GM23338 (cell line): ENCODE measurements at regions not wholly inside any gene's neighbourhood (a gene's known extent, or its start where the extent isn't known, plus 50 kb on each side); places are given as distances from the start of the nearest gene placed in this dataset.

Experiments
- ATAC-seq: fragments of 200-7000 bp; cut with Tn5 transposase; 3 replicates; pipeline ENCODE4 v1.9.1; 2020
- DNase-seq: peaks from one replicate; pipeline ENCODE4 v3.0.0-alpha.2; 2015; ENCODE audit warnings: low spot score
- H2AFZ ChIP-seq: fragments of 200-600 bp; sonication (generic); 2 replicates; pipeline ENCODE4 v1.8.0; 2016; ENCODE audit warnings: antibody characterized with exemption, mild to moderate bottlenecking, moderate library complexity
- H3F3A ChIP-seq: fragments of 200-600 bp; sonication (generic); replicated peaks from 2 replicates; pipeline ENCODE4 v1.8.0; 2017; ENCODE audit warnings: antibody characterized with exemption, mixed run types, low read depth
- H3K27ac ChIP-seq: fragments of 200-600 bp; sonication (generic); 2 replicates; pipeline ENCODE4 v1.6.1; 2016; ENCODE audit warnings: low read depth
- H3K27me3 ChIP-seq: fragments of 200-600 bp; sonication (generic); 2 replicates; pipeline ENCODE4 v1.8.0; 2016; ENCODE audit warnings: mild to moderate bottlenecking, mixed run types, moderate library complexity; ENCODE audit not compliant: insufficient read depth
- H3K36me3 ChIP-seq: fragments of 200-600 bp; sonication (generic); 2 replicates; pipeline ENCODE4 v1.8.0; 2016; ENCODE audit warnings: mild to moderate bottlenecking; ENCODE audit not compliant: insufficient read depth
- H3K4me1 ChIP-seq: fragments of 200-600 bp; sonication (generic); 2 replicates; pipeline ENCODE4 v1.8.0; 2016; ENCODE audit warnings: mild to moderate bottlenecking, moderate library complexity; ENCODE audit not compliant: insufficient read depth
- H3K4me2 ChIP-seq: fragments of 200-600 bp; sonication (generic); 2 replicates; pipeline ENCODE4 v1.7.1; 2017; ENCODE audit warnings: mixed run types
- H3K4me3 ChIP-seq: fragments of 200-600 bp; sonication (generic); 2 replicates; pipeline ENCODE4 v1.6.1; 2016; ENCODE audit warnings: mixed run types
- H3K79me2 ChIP-seq: fragments of 200-600 bp; sonication (generic); replicated peaks from 2 replicates; pipeline ENCODE4 v1.8.0; 2017; ENCODE audit warnings: mild to moderate bottlenecking; ENCODE audit not compliant: insufficient read depth
- H3K9me2 ChIP-seq: fragments of 200-600 bp; sonication (generic); 2 replicates; pipeline ENCODE4 v1.8.0; 2017; ENCODE audit not compliant: insufficient read depth
- H4K20me1 ChIP-seq: fragments of 200-600 bp; sonication (generic); replicated peaks from 2 replicates; pipeline ENCODE4 v1.8.0; 2017; ENCODE audit warnings: mild to moderate bottlenecking; ENCODE audit not compliant: insufficient read depth
- H3K27ac Mint-ChIP-seq: 2 replicates; pipeline ENCODE4 v1.8.0; 2020; ENCODE audit warnings: inconsistent platforms, mild to moderate bottlenecking, moderate library complexity, mixed read lengths
- H3K27me3 Mint-ChIP-seq: 3 replicates; pipeline ENCODE4 v1.8.0; 2022; ENCODE audit warnings: low read depth, mild to moderate bottlenecking, moderate library complexity, mixed read lengths, inconsistent platforms; ENCODE audit not compliant: insufficient read depth, poor library complexity
- H3K36me3 Mint-ChIP-seq: 3 replicates; pipeline ENCODE4 v1.8.0; 2021; ENCODE audit warnings: low read depth, mild to moderate bottlenecking, inconsistent platforms, moderate library complexity, mixed read lengths
- H3K4me1 Mint-ChIP-seq: 3 replicates; pipeline ENCODE4 v1.8.0; 2020; ENCODE audit warnings: mild to moderate bottlenecking, inconsistent platforms, mixed read lengths
- H3K4me3 Mint-ChIP-seq: 3 replicates; pipeline ENCODE4 v1.8.0; 2021; ENCODE audit warnings: moderate library complexity, mild to moderate bottlenecking, inconsistent platforms, mixed read lengths
- H3K9me3 Mint-ChIP-seq: 3 replicates; pipeline ENCODE4 v1.8.0; 2020; ENCODE audit warnings: moderate library complexity, mild to moderate bottlenecking, inconsistent platforms, mixed read lengths
- CREB1 ChIP-seq: fragments of 250-450 bp; sonication (Bioruptor Pico); IDR thresholded peaks from 2 replicates; pipeline ENCODE4 v1.5.0; 2020; ENCODE audit warnings: low read depth, mild to moderate bottlenecking, moderate library complexity
- EZH2 ChIP-seq: fragments of 200-600 bp; sonication (generic); IDR thresholded peaks from one replicate; pipeline ENCODE4 v1.8.0; 2017; ENCODE audit warnings: antibody characterized with exemption, mild to moderate bottlenecking, low read depth; ENCODE audit not compliant: unreplicated experiment
- EZH2phosphoT487 ChIP-seq: fragments of 200-600 bp; sonication (generic); IDR thresholded peaks from one replicate; pipeline ENCODE4 v1.8.1; 2018; ENCODE audit warnings: antibody characterized with exemption; ENCODE audit not compliant: unreplicated experiment
- JUNB ChIP-seq: IDR thresholded peaks from one replicate; pipeline ENCODE4 v1.6.1; 2016; ENCODE audit warnings: antibody characterized with exemption; ENCODE audit not compliant: unreplicated experiment
- NANOG ChIP-seq: IDR thresholded peaks from 2 replicates; pipeline ENCODE4 v1.6.1; 2016; ENCODE audit warnings: antibody characterized with exemption, borderline replicate concordance
- POLR2AphosphoS5 ChIP-seq: IDR thresholded peaks from 2 replicates; pipeline ENCODE4 v1.6.1; 2016; ENCODE audit warnings: antibody characterized with exemption, low read depth
- STAT1 ChIP-seq: IDR thresholded peaks from one replicate; pipeline ENCODE4 v1.6.1; 2016; ENCODE audit warnings: antibody characterized with exemption; ENCODE audit not compliant: unreplicated experiment
- ZNF114 ChIP-seq: fragments of 250-450 bp; sonication (Bioruptor Pico); IDR thresholded peaks from 2 replicates; pipeline ENCODE4 v1.5.0; 2020; ENCODE audit warnings: mild to moderate bottlenecking, moderate library complexity
- ZNF331 ChIP-seq: fragments of 250-450 bp; sonication (Bioruptor Pico); IDR thresholded peaks from 2 replicates; pipeline ENCODE4 v1.5.0; 2020; ENCODE audit warnings: low read depth, mild to moderate bottlenecking, moderate library complexity
- TF ChIP-seq, protein P1 (sequence below), 2 experiments: fragments of 200-600 bp in 1 of 2; sonication (generic) in 1 of 2; conservative IDR thresholded peaks; 2 replicates each; pipeline versions ENCODE4 v1.5.1 to v1.6.1; 2016 to 2017; ENCODE audit warnings: antibody characterized with exemption in 2 of 2, low read depth in 2 of 2, mild to moderate bottlenecking in 2 of 2, moderate library complexity in 1 of 2
- TF ChIP-seq, protein P2 (sequence below): IDR thresholded peaks from one replicate; pipeline ENCODE4 v1.6.1; 2018; ENCODE audit warnings: antibody characterized with exemption; ENCODE audit not compliant: unreplicated experiment
- TF ChIP-seq, protein P3 (sequence below): fragments of 250-450 bp; sonication (Bioruptor Pico); IDR thresholded peaks from 2 replicates; pipeline ENCODE4 v1.5.0; 2020; ENCODE audit warnings: mild to moderate bottlenecking, moderate library complexity
- TF ChIP-seq, protein P4 (sequence below): IDR thresholded peaks from 2 replicates; pipeline ENCODE4 v1.6.1; 2016; ENCODE audit warnings: antibody characterized with exemption

DNA sequence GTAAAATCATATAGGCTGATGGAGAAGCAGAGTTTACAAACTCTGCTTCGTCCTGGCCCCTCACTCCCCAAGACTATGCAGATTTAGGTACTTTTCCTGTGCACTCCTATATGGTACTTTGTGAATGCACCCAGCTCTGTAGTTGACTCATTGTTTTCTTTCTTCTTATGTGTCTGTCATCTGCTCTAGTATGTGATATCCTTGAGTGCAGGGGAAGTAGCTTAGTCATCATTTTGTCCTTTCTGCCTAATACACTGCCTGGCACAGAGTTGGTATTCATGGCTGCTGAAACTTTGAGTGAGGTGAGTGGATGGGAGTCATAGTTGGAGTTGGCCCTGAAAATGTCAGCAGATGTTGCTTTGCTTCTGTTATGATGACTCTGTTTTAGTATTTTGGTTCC is 222.6 kb downstream of the RNF144B start:
- no peaks in the 10 kb centered on the region for H3K36me3 ChIP-seq
- DNase-seq: no peak
- no peaks in the 10 kb centered on the region; the same call in 1 of the 2 replicates for H4K20me1 ChIP-seq
- H3K4me2 ChIP-seq: no peak overlapping the region
- Mint-ChIP-seq H3K27me3 (no peaks in the 10 kb centered on the region), H3K36me3 (no peaks in the 10 kb centered on the region), H3K4me1 (peaks cover 4% of the 10 kb centered on the region; the same call in 2 of the 3 replicates), H3K4me3 (no peak overlapping the region), H3K9me3 (no peaks in the 10 kb centered on the region; the same call in 2 of the 3 replicates), H3K27ac (no peak overlapping the region)
- ATAC-seq: no peak
- no peak overlapping the region for H2AFZ ChIP-seq
- H3F3A ChIP-seq: no peaks in the 10 kb centered on the region
- no peak overlapping the region for H3K4me3 ChIP-seq
- no peak overlapping the region for H3K27ac ChIP-seq
- H3K79me2 ChIP-seq: no peaks in the 10 kb centered on the region
- TF ChIP-seq POLR2AphosphoS5 (no peak), NANOG (no peak), ZNF114 (CRISPR knock-in tag) (no peak), EZH2 (no peak), JUNB (no peak), EZH2phosphoT487 (no peak), ZNF331 (CRISPR knock-in tag) (no peak), CREB1 (no peak), STAT1 (no peak)
- TF ChIP-seq, protein P1, sequence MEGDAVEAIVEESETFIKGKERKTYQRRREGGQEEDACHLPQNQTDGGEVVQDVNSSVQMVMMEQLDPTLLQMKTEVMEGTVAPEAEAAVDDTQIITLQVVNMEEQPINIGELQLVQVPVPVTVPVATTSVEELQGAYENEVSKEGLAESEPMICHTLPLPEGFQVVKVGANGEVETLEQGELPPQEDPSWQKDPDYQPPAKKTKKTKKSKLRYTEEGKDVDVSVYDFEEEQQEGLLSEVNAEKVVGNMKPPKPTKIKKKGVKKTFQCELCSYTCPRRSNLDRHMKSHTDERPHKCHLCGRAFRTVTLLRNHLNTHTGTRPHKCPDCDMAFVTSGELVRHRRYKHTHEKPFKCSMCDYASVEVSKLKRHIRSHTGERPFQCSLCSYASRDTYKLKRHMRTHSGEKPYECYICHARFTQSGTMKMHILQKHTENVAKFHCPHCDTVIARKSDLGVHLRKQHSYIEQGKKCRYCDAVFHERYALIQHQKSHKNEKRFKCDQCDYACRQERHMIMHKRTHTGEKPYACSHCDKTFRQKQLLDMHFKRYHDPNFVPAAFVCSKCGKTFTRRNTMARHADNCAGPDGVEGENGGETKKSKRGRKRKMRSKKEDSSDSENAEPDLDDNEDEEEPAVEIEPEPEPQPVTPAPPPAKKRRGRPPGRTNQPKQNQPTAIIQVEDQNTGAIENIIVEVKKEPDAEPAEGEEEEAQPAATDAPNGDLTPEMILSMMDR (conservative IDR thresholded peaks at IDR 0.05; ENCODE audit: low read depth in 2 of 2): no peak
- TF ChIP-seq, protein P2, sequence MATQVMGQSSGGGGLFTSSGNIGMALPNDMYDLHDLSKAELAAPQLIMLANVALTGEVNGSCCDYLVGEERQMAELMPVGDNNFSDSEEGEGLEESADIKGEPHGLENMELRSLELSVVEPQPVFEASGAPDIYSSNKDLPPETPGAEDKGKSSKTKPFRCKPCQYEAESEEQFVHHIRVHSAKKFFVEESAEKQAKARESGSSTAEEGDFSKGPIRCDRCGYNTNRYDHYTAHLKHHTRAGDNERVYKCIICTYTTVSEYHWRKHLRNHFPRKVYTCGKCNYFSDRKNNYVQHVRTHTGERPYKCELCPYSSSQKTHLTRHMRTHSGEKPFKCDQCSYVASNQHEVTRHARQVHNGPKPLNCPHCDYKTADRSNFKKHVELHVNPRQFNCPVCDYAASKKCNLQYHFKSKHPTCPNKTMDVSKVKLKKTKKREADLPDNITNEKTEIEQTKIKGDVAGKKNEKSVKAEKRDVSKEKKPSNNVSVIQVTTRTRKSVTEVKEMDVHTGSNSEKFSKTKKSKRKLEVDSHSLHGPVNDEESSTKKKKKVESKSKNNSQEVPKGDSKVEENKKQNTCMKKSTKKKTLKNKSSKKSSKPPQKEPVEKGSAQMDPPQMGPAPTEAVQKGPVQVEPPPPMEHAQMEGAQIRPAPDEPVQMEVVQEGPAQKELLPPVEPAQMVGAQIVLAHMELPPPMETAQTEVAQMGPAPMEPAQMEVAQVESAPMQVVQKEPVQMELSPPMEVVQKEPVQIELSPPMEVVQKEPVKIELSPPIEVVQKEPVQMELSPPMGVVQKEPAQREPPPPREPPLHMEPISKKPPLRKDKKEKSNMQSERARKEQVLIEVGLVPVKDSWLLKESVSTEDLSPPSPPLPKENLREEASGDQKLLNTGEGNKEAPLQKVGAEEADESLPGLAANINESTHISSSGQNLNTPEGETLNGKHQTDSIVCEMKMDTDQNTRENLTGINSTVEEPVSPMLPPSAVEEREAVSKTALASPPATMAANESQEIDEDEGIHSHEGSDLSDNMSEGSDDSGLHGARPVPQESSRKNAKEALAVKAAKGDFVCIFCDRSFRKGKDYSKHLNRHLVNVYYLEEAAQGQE: no peak
- TF ChIP-seq, protein P3, sequence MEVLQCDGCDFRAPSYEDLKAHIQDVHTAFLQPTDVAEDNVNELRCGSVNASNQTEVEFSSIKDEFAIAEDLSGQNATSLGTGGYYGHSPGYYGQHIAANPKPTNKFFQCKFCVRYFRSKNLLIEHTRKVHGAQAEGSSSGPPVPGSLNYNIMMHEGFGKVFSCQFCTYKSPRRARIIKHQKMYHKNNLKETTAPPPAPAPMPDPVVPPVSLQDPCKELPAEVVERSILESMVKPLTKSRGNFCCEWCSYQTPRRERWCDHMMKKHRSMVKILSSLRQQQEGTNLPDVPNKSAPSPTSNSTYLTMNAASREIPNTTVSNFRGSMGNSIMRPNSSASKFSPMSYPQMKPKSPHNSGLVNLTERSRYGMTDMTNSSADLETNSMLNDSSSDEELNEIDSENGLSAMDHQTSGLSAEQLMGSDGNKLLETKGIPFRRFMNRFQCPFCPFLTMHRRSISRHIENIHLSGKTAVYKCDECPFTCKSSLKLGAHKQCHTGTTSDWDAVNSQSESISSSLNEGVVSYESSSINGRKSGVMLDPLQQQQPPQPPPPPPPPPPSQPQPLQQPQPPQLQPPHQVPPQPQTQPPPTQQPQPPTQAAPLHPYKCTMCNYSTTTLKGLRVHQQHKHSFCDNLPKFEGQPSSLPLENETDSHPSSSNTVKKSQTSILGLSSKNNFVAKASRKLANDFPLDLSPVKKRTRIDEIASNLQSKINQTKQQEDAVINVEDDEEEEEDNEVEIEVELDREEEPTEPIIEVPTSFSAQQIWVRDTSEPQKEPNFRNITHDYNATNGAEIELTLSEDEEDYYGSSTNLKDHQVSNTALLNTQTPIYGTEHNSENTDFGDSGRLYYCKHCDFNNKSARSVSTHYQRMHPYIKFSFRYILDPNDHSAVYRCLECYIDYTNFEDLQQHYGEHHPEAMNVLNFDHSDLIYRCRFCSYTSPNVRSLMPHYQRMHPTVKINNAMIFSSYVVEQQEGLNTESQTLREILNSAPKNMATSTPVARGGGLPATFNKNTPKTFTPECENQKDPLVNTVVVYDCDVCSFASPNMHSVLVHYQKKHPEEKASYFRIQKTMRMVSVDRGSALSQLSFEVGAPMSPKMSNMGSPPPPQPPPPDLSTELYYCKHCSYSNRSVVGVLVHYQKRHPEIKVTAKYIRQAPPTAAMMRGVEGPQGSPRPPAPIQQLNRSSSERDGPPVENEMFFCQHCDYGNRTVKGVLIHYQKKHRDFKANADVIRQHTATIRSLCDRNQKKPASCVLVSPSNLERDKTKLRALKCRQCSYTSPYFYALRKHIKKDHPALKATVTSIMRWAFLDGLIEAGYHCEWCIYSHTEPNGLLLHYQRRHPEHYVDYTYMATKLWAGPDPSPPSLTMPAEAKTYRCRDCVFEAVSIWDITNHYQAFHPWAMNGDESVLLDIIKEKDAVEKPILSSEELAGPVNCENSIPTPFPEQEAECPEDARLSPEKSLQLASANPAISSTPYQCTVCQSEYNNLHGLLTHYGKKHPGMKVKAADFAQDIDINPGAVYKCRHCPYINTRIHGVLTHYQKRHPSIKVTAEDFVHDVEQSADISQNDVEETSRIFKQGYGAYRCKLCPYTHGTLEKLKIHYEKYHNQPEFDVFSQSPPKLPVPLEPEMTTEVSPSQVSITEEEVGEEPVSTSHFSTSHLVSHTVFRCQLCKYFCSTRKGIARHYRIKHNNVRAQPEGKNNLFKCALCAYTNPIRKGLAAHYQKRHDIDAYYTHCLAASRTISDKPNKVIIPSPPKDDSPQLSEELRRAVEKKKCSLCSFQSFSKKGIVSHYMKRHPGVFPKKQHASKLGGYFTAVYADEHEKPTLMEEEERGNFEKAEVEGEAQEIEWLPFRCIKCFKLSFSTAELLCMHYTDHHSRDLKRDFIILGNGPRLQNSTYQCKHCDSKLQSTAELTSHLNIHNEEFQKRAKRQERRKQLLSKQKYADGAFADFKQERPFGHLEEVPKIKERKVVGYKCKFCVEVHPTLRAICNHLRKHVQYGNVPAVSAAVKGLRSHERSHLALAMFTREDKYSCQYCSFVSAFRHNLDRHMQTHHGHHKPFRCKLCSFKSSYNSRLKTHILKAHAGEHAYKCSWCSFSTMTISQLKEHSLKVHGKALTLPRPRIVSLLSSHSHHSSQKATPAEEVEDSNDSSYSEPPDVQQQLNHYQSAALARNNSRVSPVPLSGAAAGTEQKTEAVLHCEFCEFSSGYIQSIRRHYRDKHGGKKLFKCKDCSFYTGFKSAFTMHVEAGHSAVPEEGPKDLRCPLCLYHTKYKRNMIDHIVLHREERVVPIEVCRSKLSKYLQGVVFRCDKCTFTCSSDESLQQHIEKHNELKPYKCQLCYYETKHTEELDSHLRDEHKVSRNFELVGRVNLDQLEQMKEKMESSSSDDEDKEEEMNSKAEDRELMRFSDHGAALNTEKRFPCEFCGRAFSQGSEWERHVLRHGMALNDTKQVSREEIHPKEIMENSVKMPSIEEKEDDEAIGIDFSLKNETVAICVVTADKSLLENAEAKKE (CRISPR knock-in tag): no peak
- TF ChIP-seq, protein P4, sequence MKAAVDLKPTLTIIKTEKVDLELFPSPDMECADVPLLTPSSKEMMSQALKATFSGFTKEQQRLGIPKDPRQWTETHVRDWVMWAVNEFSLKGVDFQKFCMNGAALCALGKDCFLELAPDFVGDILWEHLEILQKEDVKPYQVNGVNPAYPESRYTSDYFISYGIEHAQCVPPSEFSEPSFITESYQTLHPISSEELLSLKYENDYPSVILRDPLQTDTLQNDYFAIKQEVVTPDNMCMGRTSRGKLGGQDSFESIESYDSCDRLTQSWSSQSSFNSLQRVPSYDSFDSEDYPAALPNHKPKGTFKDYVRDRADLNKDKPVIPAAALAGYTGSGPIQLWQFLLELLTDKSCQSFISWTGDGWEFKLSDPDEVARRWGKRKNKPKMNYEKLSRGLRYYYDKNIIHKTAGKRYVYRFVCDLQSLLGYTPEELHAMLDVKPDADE: no peak
- peaks cover 6% of the 10 kb centered on the region; the same call in 1 of the 2 replicates for H3K9me2 ChIP-seq
- H3K27me3 ChIP-seq: no peaks in the 10 kb centered on the region
- no peaks in the 10 kb centered on the region for H3K4me1 ChIP-seq
